ENCODE measurements at regions not wholly inside any gene's neighbourhood (a gene's known extent, or its start where the extent isn't known, plus 50 kb on each side); places are given as distances from the start of the nearest gene placed in this dataset.

DNA sequence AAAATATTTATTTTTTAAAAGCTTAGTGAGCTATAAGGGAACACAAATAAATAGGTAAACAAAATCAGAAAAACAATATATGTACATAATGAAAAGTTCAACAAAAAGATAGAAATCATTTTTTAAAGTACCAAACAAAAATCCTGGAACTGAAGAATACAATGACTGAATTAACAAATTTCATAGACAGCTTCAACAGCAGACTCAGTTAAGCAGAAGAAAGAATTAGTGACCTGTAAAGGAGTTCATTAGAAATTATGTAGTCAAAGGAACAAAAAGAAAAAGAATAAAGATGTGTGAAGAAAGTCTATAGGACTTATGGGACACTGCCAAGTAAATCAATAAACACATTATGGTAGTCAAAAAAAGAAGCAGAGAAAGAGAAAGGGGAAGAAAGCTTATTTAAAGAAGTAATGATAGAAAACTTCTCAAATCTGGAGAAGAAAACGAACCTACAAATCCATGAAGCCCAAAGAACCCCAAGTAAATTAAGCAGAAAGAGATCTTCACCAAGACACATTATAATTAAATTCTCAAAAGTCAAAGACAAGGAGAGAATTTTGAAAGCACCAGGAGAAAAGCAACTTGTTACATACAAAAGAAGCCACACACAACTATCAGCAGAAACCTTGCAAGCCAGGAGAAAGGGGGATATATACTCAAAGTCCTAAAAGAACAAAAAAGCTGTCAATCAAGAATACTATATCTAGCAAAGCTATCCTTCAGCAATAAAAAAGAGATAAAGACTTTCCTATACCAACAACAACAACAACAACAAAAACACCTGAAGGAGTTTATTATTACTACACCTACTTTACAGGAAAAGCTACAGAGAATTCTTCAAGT lies 338.9 kb downstream of the PTTG2 start:
- TF ChIP-seq POLR2AphosphoS5 (IDR thresholded peaks at IDR 0.05; ENCODE audit: low read depth, low read length) (no peak), EZH2phosphoT487 (IDR thresholded peaks at IDR 0.05; ENCODE audit: borderline replicate concordance) (no peak), MAX (IDR thresholded peaks at IDR 0.05) (no peak), EGR1 (IDR thresholded peaks at IDR 0.05; ENCODE audit: low read depth) (no peak)
